GM18517 (cell line): ENCODE measurements at regions not wholly inside any gene's neighbourhood (a gene's known extent, or its start where the extent isn't known, plus 50 kb on each side); places are given as distances from the start of the nearest gene placed in this dataset.
"Not testable (repeated sequence)": the region's sequence is repeated elsewhere in the genome, so short reads cannot be mapped to it uniquely, and the experiment has no call there.

Experiments used
- ATAC-seq: cut with Tn5 transposase; IDR thresholded peaks from one replicate; pipeline ENCODE4 v1.9.1; 2021; ENCODE audit warnings: mild to moderate bottlenecking, moderate library complexity; ENCODE audit not compliant: unreplicated experiment

- no peak for ATAC-seq
Measured at GRCh38 chr17:73914536-73915274, 270.5 kb upstream of the SDK2 start.

GRCh38 chr17:73919033-73919432, 274.8 kb upstream of the SDK2 start:
- ATAC-seq = not testable (repeated sequence)

GRCh38 chr17:73921306-73921705, 277.1 kb upstream of the SDK2 start:
- ATAC-seq = no peak

- no peak for ATAC-seq
Measured at GRCh38 chr17:73924114-73924908, 279.2 kb upstream of the RPL38 start.

- no peak for ATAC-seq
Measured at GRCh38 chr17:73924909-73925186, 278.6 kb upstream of the RPL38 start.

GRCh38 chr17:73929860-73930430, 273.5 kb upstream of the RPL38 start:
- ATAC-seq = no peak

- no peak for ATAC-seq
Measured at GRCh38 chr17:73932216-73932749, 271.2 kb upstream of the RPL38 start.

GRCh38 chr17:73933164-73933766, 270.2 kb upstream of the RPL38 start:
- ATAC-seq = no peak

GRCh38 chr17:73933871-73934270, 269.6 kb upstream of the RPL38 start:
- no peak for ATAC-seq

GRCh38 chr17:73934696-73935095, 268.8 kb upstream of the RPL38 start:
- no peak for ATAC-seq

- ATAC-seq = no peak
Measured at GRCh38 chr17:73936908-73937627, 266.4 kb upstream of the RPL38 start.

GRCh38 chr17:73938706-73939105, 264.8 kb upstream of the RPL38 start:
- ATAC-seq = no peak

- no peak for ATAC-seq
Measured at GRCh38 chr17:73939806-73940205, 263.7 kb upstream of the RPL38 start.

GRCh38 chr17:73940511-73940910, 263.0 kb upstream of the RPL38 start:
- ATAC-seq = no peak

GRCh38 chr17:73941919-73942530, 261.5 kb upstream of the RPL38 start:
- ATAC-seq = no peak

- no peak for ATAC-seq
Measured at GRCh38 chr17:73942703-73943415, 260.6 kb upstream of the RPL38 start.

GRCh38 chr17:73943416-73944110, 259.9 kb upstream of the RPL38 start:
- ATAC-seq = no peak

- ATAC-seq = no peak
Measured at GRCh38 chr17:73944366-73944765, 259.1 kb upstream of the RPL38 start.

- no peak for ATAC-seq
Measured at GRCh38 chr17:73947281-73947965, 256.1 kb upstream of the RPL38 start.
